ENCODE measurements at regions not wholly inside any gene's neighbourhood (a gene's known extent, or its start where the extent isn't known, plus 50 kb on each side); places are given as distances from the start of the nearest gene placed in this dataset.

DNA sequence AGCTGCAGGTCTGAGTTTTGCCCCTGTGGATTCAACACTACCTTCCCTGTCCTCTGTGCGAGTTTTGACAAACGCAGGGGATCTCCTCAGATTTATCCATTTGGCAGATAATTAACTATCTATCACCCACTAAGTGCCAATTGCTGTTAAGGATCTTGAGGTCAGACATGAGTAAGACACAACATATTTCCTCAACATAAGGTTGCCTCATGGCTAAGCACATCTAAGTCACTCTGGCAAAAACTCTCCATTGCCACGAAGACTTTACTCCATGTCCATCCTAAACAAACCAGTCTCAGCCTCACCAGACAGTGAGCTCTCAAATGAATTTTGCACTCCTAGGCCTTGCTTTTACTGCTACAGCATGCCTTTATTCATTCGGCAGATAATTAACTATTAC lies 408.4 kb downstream of the MAFB start:
- TF ChIP-seq, protein P1, sequence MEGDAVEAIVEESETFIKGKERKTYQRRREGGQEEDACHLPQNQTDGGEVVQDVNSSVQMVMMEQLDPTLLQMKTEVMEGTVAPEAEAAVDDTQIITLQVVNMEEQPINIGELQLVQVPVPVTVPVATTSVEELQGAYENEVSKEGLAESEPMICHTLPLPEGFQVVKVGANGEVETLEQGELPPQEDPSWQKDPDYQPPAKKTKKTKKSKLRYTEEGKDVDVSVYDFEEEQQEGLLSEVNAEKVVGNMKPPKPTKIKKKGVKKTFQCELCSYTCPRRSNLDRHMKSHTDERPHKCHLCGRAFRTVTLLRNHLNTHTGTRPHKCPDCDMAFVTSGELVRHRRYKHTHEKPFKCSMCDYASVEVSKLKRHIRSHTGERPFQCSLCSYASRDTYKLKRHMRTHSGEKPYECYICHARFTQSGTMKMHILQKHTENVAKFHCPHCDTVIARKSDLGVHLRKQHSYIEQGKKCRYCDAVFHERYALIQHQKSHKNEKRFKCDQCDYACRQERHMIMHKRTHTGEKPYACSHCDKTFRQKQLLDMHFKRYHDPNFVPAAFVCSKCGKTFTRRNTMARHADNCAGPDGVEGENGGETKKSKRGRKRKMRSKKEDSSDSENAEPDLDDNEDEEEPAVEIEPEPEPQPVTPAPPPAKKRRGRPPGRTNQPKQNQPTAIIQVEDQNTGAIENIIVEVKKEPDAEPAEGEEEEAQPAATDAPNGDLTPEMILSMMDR (IDR thresholded peaks at IDR 0.05; ENCODE audit: low read depth, low read length), result no peak
- TF ChIP-seq EZH2phosphoT487 (IDR thresholded peaks at IDR 0.05; ENCODE audit: low read depth), result no peak
